ENCODE measurements at regions not wholly inside any gene's neighbourhood (a gene's known extent, or its start where the extent isn't known, plus 50 kb on each side); places are given as distances from the start of the nearest gene placed in this dataset.

- TF ChIP-seq ZNF462 (CRISPR knock-in tag; IDR thresholded peaks at IDR 0.05), result no peak
- TF ChIP-seq ZNF331 (CRISPR knock-in tag; IDR thresholded peaks at IDR 0.05; ENCODE audit: low read depth), result no peak
- no peak for TF ChIP-seq CREB1 (CRISPR knock-in tag; IDR thresholded peaks at IDR 0.05; ENCODE audit: low read depth)
- no peak for TF ChIP-seq JUNB (IDR thresholded peaks at IDR 0.05; ENCODE audit: unreplicated experiment)
- no peak for TF ChIP-seq ZNF114 (CRISPR knock-in tag; IDR thresholded peaks at IDR 0.05)
These were observed 182.1 kb downstream of the UTRN start (continued) for GRCh38 chr6:144467172-144467762.

- peaks cover 15% of the 10 kb centered on the region for H3K4me1 Mint-ChIP-seq
- peak; percentile 25 for DNase-seq (ENCODE audit: low spot score)
- peaks cover 3% of the 10 kb centered on the region for H3K27me3 Mint-ChIP-seq (ENCODE audit: insufficient read depth, low read depth, poor library complexity)
- no peak overlapping the region; the same call in 1 of the 2 replicates for H3K27ac Mint-ChIP-seq
- Histone ChIP-seq H2AFZ (no peak overlapping the region), H3K4me2 (no peak overlapping the region), H3K27ac (ENCODE audit: low read depth) (no peak overlapping the region), H3K79me2 (replicated peaks; ENCODE audit: insufficient read depth) (no peaks in the 10 kb centered on the region), H3K9me2 (ENCODE audit: insufficient read depth) (peaks cover 5% of the 10 kb centered on the region; the same call in 1 of the 2 replicates), H3K4me1 (ENCODE audit: insufficient read depth) (peaks cover 21% of the 10 kb centered on the region), H3K27me3 (ENCODE audit: insufficient read depth) (no peaks in the 10 kb centered on the region), H4K20me1 (replicated peaks; ENCODE audit: insufficient read depth) (no peaks in the 10 kb centered on the region; the same call in 1 of the 2 replicates), H3K4me3 (no peak overlapping the region), H3K36me3 (ENCODE audit: insufficient read depth) (no peaks in the 10 kb centered on the region; the same call in 1 of the 2 replicates), H3F3A (replicated peaks; ENCODE audit: low read depth) (no peaks in the 10 kb centered on the region)
- H3K36me3 Mint-ChIP-seq (ENCODE audit: low read depth), result peaks cover 54% of the 10 kb centered on the region
- H3K9me3 Mint-ChIP-seq, result peaks cover 21% of the 10 kb centered on the region; the same call in 2 of the 3 replicates
- H3K4me3 Mint-ChIP-seq, result no peak overlapping the region
- ATAC-seq, result no peak; the same call in 2 of the 3 replicates
- TF ChIP-seq ZNF114 (CRISPR knock-in tag; IDR thresholded peaks at IDR 0.05) (no peak), JUNB (IDR thresholded peaks at IDR 0.05; ENCODE audit: unreplicated experiment) (no peak), CTCF (conservative IDR thresholded peaks at IDR 0.05; ENCODE audit: low read depth in 2 of 2) (no peak), EZH2phosphoT487 (IDR thresholded peaks at IDR 0.05; ENCODE audit: unreplicated experiment) (no peak), POLR2AphosphoS5 (IDR thresholded peaks at IDR 0.05; ENCODE audit: low read depth) (no peak), ZNF331 (CRISPR knock-in tag; IDR thresholded peaks at IDR 0.05; ENCODE audit: low read depth) (no peak), NANOG (IDR thresholded peaks at IDR 0.05; ENCODE audit: borderline replicate concordance) (no peak), EZH2 (IDR thresholded peaks at IDR 0.05; ENCODE audit: low read depth, unreplicated experiment) (no peak)
These were observed 182.8 kb downstream of the UTRN start for GRCh38 chr6:144467921-144468320.

Data from GM23338 (cell line).